ENCODE measurements at regions not wholly inside any gene's neighbourhood (a gene's known extent, or its start where the extent isn't known, plus 50 kb on each side); places are given as distances from the start of the nearest gene placed in this dataset.

DNA sequence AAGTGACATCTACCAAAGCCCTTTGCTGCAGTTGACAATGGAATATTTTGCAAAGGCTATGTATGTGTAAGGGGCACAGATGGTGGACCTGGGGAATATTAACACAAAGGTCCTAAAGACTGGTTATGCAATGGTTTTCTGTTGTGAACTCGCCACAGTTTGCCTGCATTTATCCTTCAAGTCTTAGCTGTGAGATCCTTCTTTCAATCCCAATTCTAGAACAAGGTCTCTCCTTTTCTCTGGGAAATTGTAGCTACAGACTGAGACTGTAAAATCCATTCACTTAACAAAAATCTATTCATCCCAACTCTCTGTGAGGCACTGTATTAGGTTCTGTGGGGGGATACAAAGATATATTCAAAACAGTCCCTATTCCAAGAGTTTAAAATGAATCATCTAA, 250.4 kb downstream of the GPM6A start:
- Histone ChIP-seq H3K4me1 (ENCODE audit: insufficient read depth, low read length, poor library complexity, severe bottlenecking) (no peaks in the 10 kb centered on the region), H2AFZ (ENCODE audit: low read length) (no peak overlapping the region), H3K4me3 (ENCODE audit: low read length, poor library complexity, severe bottlenecking) (no peak overlapping the region), H3K9me2 (replicated peaks; ENCODE audit: low read depth, low read length) (no peaks in the 10 kb centered on the region), H3K36me3 (ENCODE audit: insufficient read depth, low read length) (no peaks in the 10 kb centered on the region), H3K9ac (ENCODE audit: low read depth, low read length, poor library complexity, severe bottlenecking) (no peak overlapping the region), H3K79me2 (ENCODE audit: insufficient read depth, low read length) (no peaks in the 10 kb centered on the region), H3K9me3 (ENCODE audit: insufficient read depth, low read depth, low read length) (no peaks in the 10 kb centered on the region), H3K4me2 (ENCODE audit: low read depth, low read length, poor library complexity, severe bottlenecking) (no peak overlapping the region), H3F3A (ENCODE audit: low read depth) (no peaks in the 10 kb centered on the region), H4K20me1 (ENCODE audit: insufficient read depth, low read length, poor library complexity, severe bottlenecking) (no peaks in the 10 kb centered on the region), H3K27me3 (ENCODE audit: insufficient read depth, low read length, poor library complexity, severe bottlenecking) (no peaks in the 10 kb centered on the region)
- TF ChIP-seq, protein P1, sequence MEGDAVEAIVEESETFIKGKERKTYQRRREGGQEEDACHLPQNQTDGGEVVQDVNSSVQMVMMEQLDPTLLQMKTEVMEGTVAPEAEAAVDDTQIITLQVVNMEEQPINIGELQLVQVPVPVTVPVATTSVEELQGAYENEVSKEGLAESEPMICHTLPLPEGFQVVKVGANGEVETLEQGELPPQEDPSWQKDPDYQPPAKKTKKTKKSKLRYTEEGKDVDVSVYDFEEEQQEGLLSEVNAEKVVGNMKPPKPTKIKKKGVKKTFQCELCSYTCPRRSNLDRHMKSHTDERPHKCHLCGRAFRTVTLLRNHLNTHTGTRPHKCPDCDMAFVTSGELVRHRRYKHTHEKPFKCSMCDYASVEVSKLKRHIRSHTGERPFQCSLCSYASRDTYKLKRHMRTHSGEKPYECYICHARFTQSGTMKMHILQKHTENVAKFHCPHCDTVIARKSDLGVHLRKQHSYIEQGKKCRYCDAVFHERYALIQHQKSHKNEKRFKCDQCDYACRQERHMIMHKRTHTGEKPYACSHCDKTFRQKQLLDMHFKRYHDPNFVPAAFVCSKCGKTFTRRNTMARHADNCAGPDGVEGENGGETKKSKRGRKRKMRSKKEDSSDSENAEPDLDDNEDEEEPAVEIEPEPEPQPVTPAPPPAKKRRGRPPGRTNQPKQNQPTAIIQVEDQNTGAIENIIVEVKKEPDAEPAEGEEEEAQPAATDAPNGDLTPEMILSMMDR (conservative IDR thresholded peaks at IDR 0.05; ENCODE audit: low read length), result no peak
- TF ChIP-seq EZH2phosphoT487 (IDR thresholded peaks at IDR 0.05; ENCODE audit: borderline replicate concordance), result no peak

DNA sequence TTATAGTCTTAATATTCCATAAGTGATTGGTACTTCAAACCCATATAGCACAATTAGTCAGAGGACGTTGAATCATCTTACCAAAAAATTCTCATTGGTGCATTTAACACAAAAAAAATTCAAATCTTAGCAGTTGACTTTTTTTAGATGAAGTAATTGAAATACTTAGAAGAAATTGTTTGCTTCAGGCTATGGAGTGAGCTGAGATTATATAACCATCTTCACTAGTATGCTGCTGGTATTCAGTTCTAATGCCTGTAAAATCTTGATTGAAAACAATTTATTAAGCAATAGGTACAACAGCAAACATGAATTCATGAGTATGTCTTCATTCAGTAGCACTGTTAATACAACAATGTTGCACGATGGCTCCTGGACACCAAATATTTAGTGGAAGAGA, 250.0 kb downstream of the GPM6A start:
- H3K36me3 ChIP-seq (ENCODE audit: insufficient read depth, low read length), result no peaks in the 10 kb centered on the region
- no peaks in the 10 kb centered on the region for H3K9me3 ChIP-seq (ENCODE audit: insufficient read depth, low read depth, low read length)
- no peaks in the 10 kb centered on the region for H3F3A ChIP-seq (ENCODE audit: low read depth)
- TF ChIP-seq EZH2phosphoT487 (IDR thresholded peaks at IDR 0.05; ENCODE audit: borderline replicate concordance), result no peak
- TF ChIP-seq, protein P1 (conservative IDR thresholded peaks at IDR 0.05; ENCODE audit: low read length), result no peak
- H4K20me1 ChIP-seq (ENCODE audit: insufficient read depth, low read length, poor library complexity, severe bottlenecking), result no peaks in the 10 kb centered on the region
- no peaks in the 10 kb centered on the region for H3K4me1 ChIP-seq (ENCODE audit: insufficient read depth, low read length, poor library complexity, severe bottlenecking)
- no peaks in the 10 kb centered on the region for H3K79me2 ChIP-seq (ENCODE audit: insufficient read depth, low read length)
- H3K27me3 ChIP-seq (ENCODE audit: insufficient read depth, low read length, poor library complexity, severe bottlenecking), result no peaks in the 10 kb centered on the region
- no peak overlapping the region for H3K9ac ChIP-seq (ENCODE audit: low read depth, low read length, poor library complexity, severe bottlenecking)
- H2AFZ ChIP-seq (ENCODE audit: low read length), result no peak overlapping the region
- H3K9me2 ChIP-seq (replicated peaks; ENCODE audit: low read depth, low read length), result no peaks in the 10 kb centered on the region
- no peak overlapping the region for H3K4me2 ChIP-seq (ENCODE audit: low read depth, low read length, poor library complexity, severe bottlenecking)
- H3K4me3 ChIP-seq (ENCODE audit: low read length, poor library complexity, severe bottlenecking), result no peak overlapping the region

DNA sequence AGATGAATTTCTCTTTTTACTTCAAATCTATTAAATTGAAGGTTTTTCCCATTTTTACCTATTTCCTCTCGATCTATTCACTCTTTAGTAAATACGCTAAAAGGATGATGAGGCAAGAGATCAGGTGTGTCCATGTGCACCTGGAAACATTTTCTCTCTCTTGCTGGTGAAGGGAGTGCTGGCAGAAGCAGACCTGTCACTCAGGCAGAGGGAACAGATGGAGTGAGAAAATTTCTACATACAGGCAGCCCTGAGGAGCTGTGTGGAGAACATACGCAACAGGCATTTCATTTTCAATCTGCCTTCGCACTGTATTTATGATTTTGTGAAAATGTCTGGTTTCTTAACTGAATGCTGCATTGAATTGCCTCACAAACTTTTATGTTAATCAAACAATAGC, 249.5 kb downstream of the GPM6A start:
- no peaks in the 10 kb centered on the region for H3K79me2 ChIP-seq (ENCODE audit: insufficient read depth, low read length)
- H4K20me1 ChIP-seq (ENCODE audit: insufficient read depth, low read length, poor library complexity, severe bottlenecking), result no peaks in the 10 kb centered on the region
- H3K9me2 ChIP-seq (replicated peaks; ENCODE audit: low read depth, low read length), result no peaks in the 10 kb centered on the region
- TF ChIP-seq EZH2phosphoT487 (IDR thresholded peaks at IDR 0.05; ENCODE audit: borderline replicate concordance), result no peak
- TF ChIP-seq, protein P1 (conservative IDR thresholded peaks at IDR 0.05; ENCODE audit: low read length), result no peak
- no peaks in the 10 kb centered on the region for H3K27me3 ChIP-seq (ENCODE audit: insufficient read depth, low read length, poor library complexity, severe bottlenecking)
- H3K4me1 ChIP-seq (ENCODE audit: insufficient read depth, low read length, poor library complexity, severe bottlenecking), result no peaks in the 10 kb centered on the region
- H3K4me3 ChIP-seq (ENCODE audit: low read length, poor library complexity, severe bottlenecking), result no peak overlapping the region
- H3K9ac ChIP-seq (ENCODE audit: low read depth, low read length, poor library complexity, severe bottlenecking), result no peak overlapping the region
- H3K36me3 ChIP-seq (ENCODE audit: insufficient read depth, low read length), result no peaks in the 10 kb centered on the region
- no peak overlapping the region for H2AFZ ChIP-seq (ENCODE audit: low read length)
- H3F3A ChIP-seq (ENCODE audit: low read depth), result no peaks in the 10 kb centered on the region
- H3K9me3 ChIP-seq (ENCODE audit: insufficient read depth, low read depth, low read length), result no peaks in the 10 kb centered on the region
- no peak overlapping the region for H3K4me2 ChIP-seq (ENCODE audit: low read depth, low read length, poor library complexity, severe bottlenecking)
